GM23338 (cell line): ENCODE measurements at regions not wholly inside any gene's neighbourhood (a gene's known extent, or its start where the extent isn't known, plus 50 kb on each side); places are given as distances from the start of the nearest gene placed in this dataset.

ENCODE experiments used
- ATAC-seq: fragments of 200-7000 bp; cut with Tn5 transposase; 3 replicates; pipeline ENCODE4 v1.9.1; 2020
- DNase-seq: peaks from one replicate; pipeline ENCODE4 v3.0.0-alpha.2; 2015; ENCODE audit warnings: low spot score
- H2AFZ ChIP-seq: fragments of 200-600 bp; sonication (generic); 2 replicates; pipeline ENCODE4 v1.8.0; 2016; ENCODE audit warnings: antibody characterized with exemption, mild to moderate bottlenecking, moderate library complexity
- H3F3A ChIP-seq: fragments of 200-600 bp; sonication (generic); replicated peaks from 2 replicates; pipeline ENCODE4 v1.8.0; 2017; ENCODE audit warnings: antibody characterized with exemption, mixed run types, low read depth
- H3K27ac ChIP-seq: fragments of 200-600 bp; sonication (generic); 2 replicates; pipeline ENCODE4 v1.6.1; 2016; ENCODE audit warnings: low read depth
- H3K27me3 ChIP-seq: fragments of 200-600 bp; sonication (generic); 2 replicates; pipeline ENCODE4 v1.8.0; 2016; ENCODE audit warnings: mild to moderate bottlenecking, mixed run types, moderate library complexity; ENCODE audit not compliant: insufficient read depth
- H3K36me3 ChIP-seq: fragments of 200-600 bp; sonication (generic); 2 replicates; pipeline ENCODE4 v1.8.0; 2016; ENCODE audit warnings: mild to moderate bottlenecking; ENCODE audit not compliant: insufficient read depth
- H3K4me1 ChIP-seq: fragments of 200-600 bp; sonication (generic); 2 replicates; pipeline ENCODE4 v1.8.0; 2016; ENCODE audit warnings: mild to moderate bottlenecking, moderate library complexity; ENCODE audit not compliant: insufficient read depth
- H3K4me2 ChIP-seq: fragments of 200-600 bp; sonication (generic); 2 replicates; pipeline ENCODE4 v1.7.1; 2017; ENCODE audit warnings: mixed run types
- H3K4me3 ChIP-seq: fragments of 200-600 bp; sonication (generic); 2 replicates; pipeline ENCODE4 v1.6.1; 2016; ENCODE audit warnings: mixed run types
- H3K79me2 ChIP-seq: fragments of 200-600 bp; sonication (generic); replicated peaks from 2 replicates; pipeline ENCODE4 v1.8.0; 2017; ENCODE audit warnings: mild to moderate bottlenecking; ENCODE audit not compliant: insufficient read depth
- H3K9me2 ChIP-seq: fragments of 200-600 bp; sonication (generic); 2 replicates; pipeline ENCODE4 v1.8.0; 2017; ENCODE audit not compliant: insufficient read depth
- H4K20me1 ChIP-seq: fragments of 200-600 bp; sonication (generic); replicated peaks from 2 replicates; pipeline ENCODE4 v1.8.0; 2017; ENCODE audit warnings: mild to moderate bottlenecking; ENCODE audit not compliant: insufficient read depth
- H3K27ac Mint-ChIP-seq: 2 replicates; pipeline ENCODE4 v1.8.0; 2020; ENCODE audit warnings: inconsistent platforms, mild to moderate bottlenecking, moderate library complexity, mixed read lengths
- H3K27me3 Mint-ChIP-seq: 3 replicates; pipeline ENCODE4 v1.8.0; 2022; ENCODE audit warnings: low read depth, mild to moderate bottlenecking, moderate library complexity, mixed read lengths, inconsistent platforms; ENCODE audit not compliant: insufficient read depth, poor library complexity
- H3K36me3 Mint-ChIP-seq: 3 replicates; pipeline ENCODE4 v1.8.0; 2021; ENCODE audit warnings: low read depth, mild to moderate bottlenecking, inconsistent platforms, moderate library complexity, mixed read lengths
- H3K4me1 Mint-ChIP-seq: 3 replicates; pipeline ENCODE4 v1.8.0; 2020; ENCODE audit warnings: mild to moderate bottlenecking, inconsistent platforms, mixed read lengths
- H3K4me3 Mint-ChIP-seq: 3 replicates; pipeline ENCODE4 v1.8.0; 2021; ENCODE audit warnings: moderate library complexity, mild to moderate bottlenecking, inconsistent platforms, mixed read lengths
- H3K9me3 Mint-ChIP-seq: 3 replicates; pipeline ENCODE4 v1.8.0; 2020; ENCODE audit warnings: moderate library complexity, mild to moderate bottlenecking, inconsistent platforms, mixed read lengths
- CREB1 ChIP-seq: fragments of 250-450 bp; sonication (Bioruptor Pico); IDR thresholded peaks from 2 replicates; pipeline ENCODE4 v1.5.0; 2020; ENCODE audit warnings: low read depth, mild to moderate bottlenecking, moderate library complexity
- EZH2 ChIP-seq: fragments of 200-600 bp; sonication (generic); IDR thresholded peaks from one replicate; pipeline ENCODE4 v1.8.0; 2017; ENCODE audit warnings: antibody characterized with exemption, mild to moderate bottlenecking, low read depth; ENCODE audit not compliant: unreplicated experiment
- EZH2phosphoT487 ChIP-seq: fragments of 200-600 bp; sonication (generic); IDR thresholded peaks from one replicate; pipeline ENCODE4 v1.8.1; 2018; ENCODE audit warnings: antibody characterized with exemption; ENCODE audit not compliant: unreplicated experiment
- JUNB ChIP-seq: IDR thresholded peaks from one replicate; pipeline ENCODE4 v1.6.1; 2016; ENCODE audit warnings: antibody characterized with exemption; ENCODE audit not compliant: unreplicated experiment
- POLR2AphosphoS5 ChIP-seq: IDR thresholded peaks from 2 replicates; pipeline ENCODE4 v1.6.1; 2016; ENCODE audit warnings: antibody characterized with exemption, low read depth
- STAT1 ChIP-seq: IDR thresholded peaks from one replicate; pipeline ENCODE4 v1.6.1; 2016; ENCODE audit warnings: antibody characterized with exemption; ENCODE audit not compliant: unreplicated experiment
- ZNF114 ChIP-seq: fragments of 250-450 bp; sonication (Bioruptor Pico); IDR thresholded peaks from 2 replicates; pipeline ENCODE4 v1.5.0; 2020; ENCODE audit warnings: mild to moderate bottlenecking, moderate library complexity
- TF ChIP-seq, protein P1 (sequence below): IDR thresholded peaks from one replicate; pipeline ENCODE4 v1.6.1; 2018; ENCODE audit warnings: antibody characterized with exemption; ENCODE audit not compliant: unreplicated experiment
- TF ChIP-seq, protein P2 (sequence below), 2 experiments: fragments of 200-600 bp in 1 of 2; sonication (generic) in 1 of 2; conservative IDR thresholded peaks; 2 replicates each; pipeline versions ENCODE4 v1.5.1 to v1.6.1; 2016 to 2017; ENCODE audit warnings: antibody characterized with exemption in 2 of 2, low read depth in 2 of 2, mild to moderate bottlenecking in 2 of 2, moderate library complexity in 1 of 2
- TF ChIP-seq, protein P3 (sequence below): IDR thresholded peaks from 2 replicates; pipeline ENCODE4 v1.6.1; 2016; ENCODE audit warnings: antibody characterized with exemption

DNA sequence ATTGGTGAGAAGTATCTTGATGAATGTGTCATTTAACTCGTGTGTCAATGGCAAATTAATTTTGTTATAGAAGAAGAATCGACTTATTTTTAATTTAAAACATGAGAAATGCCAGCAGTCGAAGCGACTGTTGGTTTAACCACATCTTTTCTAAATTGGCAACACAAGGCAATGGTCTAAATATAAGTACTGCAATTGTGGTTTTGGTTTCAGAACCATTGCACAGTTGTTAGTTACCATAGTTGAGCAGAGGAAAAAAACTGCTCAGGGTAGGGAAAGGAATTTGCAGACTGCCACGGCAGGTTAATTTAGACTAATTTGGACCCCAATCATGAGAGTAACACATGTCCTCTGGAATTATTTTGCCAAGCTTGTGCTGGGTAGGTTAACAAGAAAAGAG lies 185.6 kb upstream of the RUNX1 start:
- Mint-ChIP-seq H3K4me3 (no peak overlapping the region), H3K27me3 (no peaks in the 10 kb centered on the region), H3K27ac (no peak overlapping the region), H3K9me3 (peaks cover 3% of the 10 kb centered on the region; the same call in 1 of the 3 replicates), H3K36me3 (no peaks in the 10 kb centered on the region), H3K4me1 (no peaks in the 10 kb centered on the region; the same call in 2 of the 3 replicates)
- peaks cover 23% of the 10 kb centered on the region for H3K9me2 ChIP-seq
- H3K79me2 ChIP-seq, result no peaks in the 10 kb centered on the region
- no peak overlapping the region for H3K4me2 ChIP-seq
- no peak overlapping the region for H3K4me3 ChIP-seq
- no peaks in the 10 kb centered on the region for H4K20me1 ChIP-seq
- no peak overlapping the region for H2AFZ ChIP-seq
- H3K4me1 ChIP-seq, result no peaks in the 10 kb centered on the region
- TF ChIP-seq STAT1, result no peak
- TF ChIP-seq POLR2AphosphoS5, result no peak
- TF ChIP-seq, protein P1, sequence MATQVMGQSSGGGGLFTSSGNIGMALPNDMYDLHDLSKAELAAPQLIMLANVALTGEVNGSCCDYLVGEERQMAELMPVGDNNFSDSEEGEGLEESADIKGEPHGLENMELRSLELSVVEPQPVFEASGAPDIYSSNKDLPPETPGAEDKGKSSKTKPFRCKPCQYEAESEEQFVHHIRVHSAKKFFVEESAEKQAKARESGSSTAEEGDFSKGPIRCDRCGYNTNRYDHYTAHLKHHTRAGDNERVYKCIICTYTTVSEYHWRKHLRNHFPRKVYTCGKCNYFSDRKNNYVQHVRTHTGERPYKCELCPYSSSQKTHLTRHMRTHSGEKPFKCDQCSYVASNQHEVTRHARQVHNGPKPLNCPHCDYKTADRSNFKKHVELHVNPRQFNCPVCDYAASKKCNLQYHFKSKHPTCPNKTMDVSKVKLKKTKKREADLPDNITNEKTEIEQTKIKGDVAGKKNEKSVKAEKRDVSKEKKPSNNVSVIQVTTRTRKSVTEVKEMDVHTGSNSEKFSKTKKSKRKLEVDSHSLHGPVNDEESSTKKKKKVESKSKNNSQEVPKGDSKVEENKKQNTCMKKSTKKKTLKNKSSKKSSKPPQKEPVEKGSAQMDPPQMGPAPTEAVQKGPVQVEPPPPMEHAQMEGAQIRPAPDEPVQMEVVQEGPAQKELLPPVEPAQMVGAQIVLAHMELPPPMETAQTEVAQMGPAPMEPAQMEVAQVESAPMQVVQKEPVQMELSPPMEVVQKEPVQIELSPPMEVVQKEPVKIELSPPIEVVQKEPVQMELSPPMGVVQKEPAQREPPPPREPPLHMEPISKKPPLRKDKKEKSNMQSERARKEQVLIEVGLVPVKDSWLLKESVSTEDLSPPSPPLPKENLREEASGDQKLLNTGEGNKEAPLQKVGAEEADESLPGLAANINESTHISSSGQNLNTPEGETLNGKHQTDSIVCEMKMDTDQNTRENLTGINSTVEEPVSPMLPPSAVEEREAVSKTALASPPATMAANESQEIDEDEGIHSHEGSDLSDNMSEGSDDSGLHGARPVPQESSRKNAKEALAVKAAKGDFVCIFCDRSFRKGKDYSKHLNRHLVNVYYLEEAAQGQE, result no peak
- TF ChIP-seq, protein P2, sequence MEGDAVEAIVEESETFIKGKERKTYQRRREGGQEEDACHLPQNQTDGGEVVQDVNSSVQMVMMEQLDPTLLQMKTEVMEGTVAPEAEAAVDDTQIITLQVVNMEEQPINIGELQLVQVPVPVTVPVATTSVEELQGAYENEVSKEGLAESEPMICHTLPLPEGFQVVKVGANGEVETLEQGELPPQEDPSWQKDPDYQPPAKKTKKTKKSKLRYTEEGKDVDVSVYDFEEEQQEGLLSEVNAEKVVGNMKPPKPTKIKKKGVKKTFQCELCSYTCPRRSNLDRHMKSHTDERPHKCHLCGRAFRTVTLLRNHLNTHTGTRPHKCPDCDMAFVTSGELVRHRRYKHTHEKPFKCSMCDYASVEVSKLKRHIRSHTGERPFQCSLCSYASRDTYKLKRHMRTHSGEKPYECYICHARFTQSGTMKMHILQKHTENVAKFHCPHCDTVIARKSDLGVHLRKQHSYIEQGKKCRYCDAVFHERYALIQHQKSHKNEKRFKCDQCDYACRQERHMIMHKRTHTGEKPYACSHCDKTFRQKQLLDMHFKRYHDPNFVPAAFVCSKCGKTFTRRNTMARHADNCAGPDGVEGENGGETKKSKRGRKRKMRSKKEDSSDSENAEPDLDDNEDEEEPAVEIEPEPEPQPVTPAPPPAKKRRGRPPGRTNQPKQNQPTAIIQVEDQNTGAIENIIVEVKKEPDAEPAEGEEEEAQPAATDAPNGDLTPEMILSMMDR (conservative IDR thresholded peaks at IDR 0.05; ENCODE audit: low read depth in 2 of 2), result no peak
- no peaks in the 10 kb centered on the region for H3K36me3 ChIP-seq
- no peaks in the 10 kb centered on the region for H3F3A ChIP-seq
- H3K27ac ChIP-seq, result no peak overlapping the region
- DNase-seq, result no peak
- no peak for ATAC-seq
- H3K27me3 ChIP-seq, result no peaks in the 10 kb centered on the region

DNA sequence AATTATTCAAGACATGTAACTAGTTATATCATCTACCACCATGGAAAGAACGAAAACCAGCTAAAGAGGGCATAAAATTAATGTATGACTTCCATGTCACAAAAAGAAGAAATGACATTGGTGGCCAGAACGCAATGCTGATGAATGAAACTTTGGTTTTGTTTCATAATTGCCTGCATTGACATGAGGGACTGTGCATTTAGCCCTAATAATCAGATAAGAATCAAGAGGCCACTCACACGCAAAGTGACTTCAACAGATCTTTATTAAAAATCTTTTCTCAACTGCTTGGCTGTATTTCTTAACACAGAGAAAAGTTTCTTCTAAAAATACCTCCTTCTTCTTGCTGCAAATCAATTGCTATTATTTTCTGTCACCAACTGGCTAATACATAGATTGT lies 184.7 kb upstream of the RUNX1 start:
- Histone ChIP-seq H3K4me2 (no peak overlapping the region), H3K27me3 (no peaks in the 10 kb centered on the region), H3K4me3 (no peak overlapping the region), H3K9me2 (peaks cover 23% of the 10 kb centered on the region), H3K79me2 (no peaks in the 10 kb centered on the region), H3F3A (no peaks in the 10 kb centered on the region), H3K27ac (no peak overlapping the region), H4K20me1 (no peaks in the 10 kb centered on the region), H2AFZ (no peak overlapping the region), H3K36me3 (no peaks in the 10 kb centered on the region), H3K4me1 (no peaks in the 10 kb centered on the region)
- no peak for ATAC-seq
- H3K36me3 Mint-ChIP-seq, result no peaks in the 10 kb centered on the region
- H3K27me3 Mint-ChIP-seq, result no peaks in the 10 kb centered on the region
- H3K4me1 Mint-ChIP-seq, result no peaks in the 10 kb centered on the region
- no peak overlapping the region for H3K27ac Mint-ChIP-seq
- peaks cover 3% of the 10 kb centered on the region; the same call in 1 of the 3 replicates for H3K9me3 Mint-ChIP-seq
- no peak for DNase-seq
- H3K4me3 Mint-ChIP-seq, result no peak overlapping the region
- TF ChIP-seq EZH2 (no peak), STAT1 (no peak), ZNF114 (CRISPR knock-in tag) (no peak), JUNB (no peak), POLR2AphosphoS5 (no peak), EZH2phosphoT487 (no peak), CREB1 (CRISPR knock-in tag) (no peak)
- TF ChIP-seq, protein P2 (conservative IDR thresholded peaks at IDR 0.05; ENCODE audit: low read depth in 2 of 2), result no peak
- TF ChIP-seq, protein P1, result no peak
- TF ChIP-seq, protein P3, sequence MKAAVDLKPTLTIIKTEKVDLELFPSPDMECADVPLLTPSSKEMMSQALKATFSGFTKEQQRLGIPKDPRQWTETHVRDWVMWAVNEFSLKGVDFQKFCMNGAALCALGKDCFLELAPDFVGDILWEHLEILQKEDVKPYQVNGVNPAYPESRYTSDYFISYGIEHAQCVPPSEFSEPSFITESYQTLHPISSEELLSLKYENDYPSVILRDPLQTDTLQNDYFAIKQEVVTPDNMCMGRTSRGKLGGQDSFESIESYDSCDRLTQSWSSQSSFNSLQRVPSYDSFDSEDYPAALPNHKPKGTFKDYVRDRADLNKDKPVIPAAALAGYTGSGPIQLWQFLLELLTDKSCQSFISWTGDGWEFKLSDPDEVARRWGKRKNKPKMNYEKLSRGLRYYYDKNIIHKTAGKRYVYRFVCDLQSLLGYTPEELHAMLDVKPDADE, result no peak
